ENCODE measurements at regions not wholly inside any gene's neighbourhood (a gene's known extent, or its start where the extent isn't known, plus 50 kb on each side); places are given as distances from the start of the nearest gene placed in this dataset.
"Not testable (repeated sequence)": the region's sequence is repeated elsewhere in the genome, so short reads cannot be mapped to it uniquely, and the experiment has no call there.

DNA sequence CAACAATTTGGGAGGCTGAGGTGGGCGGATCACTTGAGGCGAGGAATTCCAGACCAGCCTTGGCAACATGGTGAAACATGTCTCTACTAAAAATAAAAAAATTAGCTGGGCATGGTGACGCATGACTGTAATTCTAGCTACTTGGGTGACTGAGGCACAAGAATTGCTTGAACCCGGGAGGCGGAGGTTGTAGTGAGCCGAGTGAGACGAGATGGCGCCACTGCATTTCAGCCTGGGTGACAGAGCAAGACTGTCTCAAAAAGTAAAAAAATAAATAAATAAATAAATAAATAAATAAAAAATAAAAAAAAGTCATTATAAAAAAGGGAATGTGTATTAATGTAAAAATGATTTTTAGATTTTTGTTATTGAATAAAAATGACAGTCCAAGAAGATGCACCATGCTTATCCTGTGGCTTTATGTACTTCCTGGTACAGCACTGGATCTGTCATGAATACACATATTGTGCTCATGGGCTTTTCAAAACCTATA is 658.8 kb upstream of the LRRN3 start:
- Mint-ChIP-seq H3K4me3 (no peak overlapping the region), H3K4me1 (no peaks in the 10 kb centered on the region), H3K9me3 (peaks cover 0 to 2% (median 0%) of the 10 kb centered on the region in 8 donors), H3K36me3 (no peaks in the 10 kb centered on the region), H3K27ac (no peak overlapping the region), H3K27me3 (no peaks in the 10 kb centered on the region)
- Histone ChIP-seq H3K4me1 (ENCODE audit: insufficient read depth, low read length) (no peaks in the 10 kb centered on the region), H3K36me3 (ENCODE audit: insufficient read depth, low read length) (no peaks in the 10 kb centered on the region), H3K9me3 (ENCODE audit: control insufficient read depth in 1 of 2, low read length in 2 of 2) (no peaks in the 10 kb centered on the region), H3K27ac (ENCODE audit: low read depth, low read length) (no peak overlapping the region), H3K27me3 (ENCODE audit: insufficient read depth, low read length) (no peaks in the 10 kb centered on the region), H3K4me3 (ENCODE audit: low read length in 2 of 2) (no peak overlapping the region)
- DNase-seq = no peak
- ChIA-PET CTCF (ENCODE audit: partially characterized antibody) (no interaction called here), POLR2A (ENCODE audit: partially characterized antibody) (no interaction called here)
- intact Hi-C loops (cut with micrococcal nuclease) = no loop called here

DNA sequence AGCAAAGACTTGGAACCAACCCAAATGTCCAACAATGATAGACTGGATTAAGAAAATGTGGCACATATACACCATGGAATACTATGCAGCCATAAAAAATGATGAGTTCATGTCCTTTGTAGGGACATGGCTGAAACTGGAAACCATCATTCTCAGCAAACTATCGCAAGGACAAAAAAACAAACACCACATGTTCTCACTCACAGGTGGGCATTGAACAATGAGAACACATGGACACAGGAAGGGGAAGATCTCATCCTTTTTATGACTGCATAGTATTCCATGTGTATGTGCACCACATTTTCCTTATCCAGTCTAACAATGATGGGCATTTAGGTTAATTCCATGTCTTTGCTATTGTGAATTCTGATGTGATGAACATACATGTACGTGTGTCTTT is 652.0 kb upstream of the LRRN3 start:
- intact Hi-C loops (cut with micrococcal nuclease); H3K27me3 ChIP-seq (ENCODE audit: insufficient read depth, low read length); H3K4me1 ChIP-seq (ENCODE audit: insufficient read depth, low read length); CTCF ChIA-PET (ENCODE audit: partially characterized antibody); H3K27ac ChIP-seq (ENCODE audit: low read depth, low read length); H3K36me3 Mint-ChIP-seq; H3K4me1 Mint-ChIP-seq; DNase-seq; H3K4me3 ChIP-seq (ENCODE audit: low read length in 2 of 2); H3K27me3 Mint-ChIP-seq; H3K9me3 ChIP-seq (ENCODE audit: control insufficient read depth in 1 of 2, low read length in 2 of 2); H3K4me3 Mint-ChIP-seq; H3K27ac Mint-ChIP-seq; POLR2A ChIA-PET (ENCODE audit: partially characterized antibody); H3K9me3 Mint-ChIP-seq; H3K36me3 ChIP-seq (ENCODE audit: insufficient read depth, low read length): not testable (repeated sequence)

DNA sequence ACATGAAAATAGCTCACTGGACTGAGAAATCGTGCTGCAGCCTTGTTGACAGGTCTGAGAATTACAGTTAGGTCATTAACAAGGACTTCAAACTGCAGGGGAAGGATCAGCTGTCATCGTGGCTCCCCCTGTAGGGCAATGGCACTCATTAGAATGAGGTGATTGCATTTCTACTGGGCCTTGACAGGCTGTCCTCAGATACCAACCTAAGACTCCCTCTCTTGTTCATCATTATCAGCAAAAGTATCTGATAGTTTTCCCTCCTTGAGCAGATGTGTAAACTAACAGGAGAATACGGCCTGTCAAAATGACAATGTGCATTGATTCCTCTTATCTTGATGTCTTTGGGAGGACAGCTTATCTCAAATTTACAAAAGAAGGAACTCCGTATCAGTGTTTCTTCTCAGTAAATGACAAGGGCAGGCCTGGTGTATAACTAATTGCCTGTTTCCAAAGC is 648.5 kb upstream of the LRRN3 start:
- Mint-ChIP-seq H3K36me3 (no peaks in the 10 kb centered on the region), H3K27ac (no peak overlapping the region), H3K4me1 (no peaks in the 10 kb centered on the region), H3K27me3 (no peaks in the 10 kb centered on the region), H3K9me3 (peaks cover 0 to 3% (median 0%) of the 10 kb centered on the region in 8 donors), H3K4me3 (no peak overlapping the region)
- H3K4me3 ChIP-seq (ENCODE audit: low read length in 2 of 2) = no peak overlapping the region
- no peaks in the 10 kb centered on the region for H3K36me3 ChIP-seq (ENCODE audit: insufficient read depth, low read length)
- no peak overlapping the region for H3K27ac ChIP-seq (ENCODE audit: low read depth, low read length)
- no peak for DNase-seq
- H3K4me1 ChIP-seq (ENCODE audit: insufficient read depth, low read length) = no peaks in the 10 kb centered on the region
- CTCF ChIA-PET (ENCODE audit: partially characterized antibody) = no interaction called here
- intact Hi-C loops (cut with micrococcal nuclease) = no loop called here
- H3K9me3 ChIP-seq (ENCODE audit: control insufficient read depth in 1 of 2, low read length in 2 of 2) = no peaks in the 10 kb centered on the region
- POLR2A ChIA-PET (ENCODE audit: partially characterized antibody) = no interaction called here
- no peaks in the 10 kb centered on the region for H3K27me3 ChIP-seq (ENCODE audit: insufficient read depth, low read length)

DNA sequence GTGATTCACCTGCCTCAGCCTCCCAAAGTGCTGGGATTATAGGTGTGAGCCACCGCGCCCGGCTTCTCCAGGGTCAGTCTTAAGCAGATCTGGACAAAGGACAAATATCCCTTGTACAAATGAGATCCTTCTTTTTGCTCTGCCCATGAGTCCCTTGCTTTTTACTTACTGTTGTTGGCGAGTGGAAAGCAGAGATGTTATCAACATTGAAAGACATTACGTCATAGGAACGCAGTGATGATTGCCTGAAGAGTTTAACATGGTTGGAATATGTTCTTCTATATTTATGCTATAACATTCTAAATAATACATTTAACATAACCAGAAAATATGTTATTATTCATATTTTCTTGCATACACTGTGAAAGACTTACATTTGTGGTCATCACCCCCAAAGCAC is 644.3 kb upstream of the LRRN3 start:
- H3K4me3 Mint-ChIP-seq = no peak overlapping the region
- H3K36me3 Mint-ChIP-seq = no peaks in the 10 kb centered on the region
- Histone ChIP-seq H3K4me1 (ENCODE audit: insufficient read depth, low read length) (no peaks in the 10 kb centered on the region), H3K27me3 (ENCODE audit: insufficient read depth, low read length) (no peaks in the 10 kb centered on the region), H3K36me3 (ENCODE audit: insufficient read depth, low read length) (no peaks in the 10 kb centered on the region), H3K4me3 (ENCODE audit: low read length in 2 of 2) (no peak overlapping the region), H3K27ac (ENCODE audit: low read depth, low read length) (no peak overlapping the region), H3K9me3 (ENCODE audit: control insufficient read depth in 1 of 2, low read length in 2 of 2) (no peaks in the 10 kb centered on the region)
- no peak overlapping the region for H3K27ac Mint-ChIP-seq
- H3K4me1 Mint-ChIP-seq = no peaks in the 10 kb centered on the region
- peaks cover 0 to 3% (median 0%) of the 10 kb centered on the region in 8 donors for H3K9me3 Mint-ChIP-seq
- intact Hi-C loops (cut with micrococcal nuclease) = no loop called here
- DNase-seq = no peak
- ChIA-PET POLR2A (ENCODE audit: partially characterized antibody) (no interaction called here), CTCF (ENCODE audit: partially characterized antibody) (no interaction called here)
- H3K27me3 Mint-ChIP-seq = peaks cover 0 to 1% of the 10 kb centered on the region in 2 donors

DNA sequence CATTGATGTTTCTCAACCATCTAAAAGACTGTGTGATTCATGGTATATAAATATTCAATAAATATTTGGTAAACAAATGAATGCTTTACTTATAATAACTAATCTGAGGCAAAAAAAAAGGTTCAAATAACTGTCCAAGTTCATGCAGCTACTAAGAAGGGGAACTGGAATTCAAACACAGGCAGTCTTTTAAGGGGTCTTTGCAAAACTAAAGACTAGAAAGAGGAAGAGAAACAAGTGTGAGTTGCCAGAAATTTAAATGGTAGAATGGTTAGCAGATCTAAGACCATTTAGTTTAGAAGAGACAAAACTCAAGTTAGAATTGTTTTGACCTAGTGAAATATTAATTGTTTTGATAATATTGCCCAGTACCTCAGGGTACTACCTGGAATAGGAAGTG is 642.0 kb upstream of the LRRN3 start:
- intact Hi-C loops (cut with micrococcal nuclease) = no loop called here
- ChIA-PET CTCF (ENCODE audit: partially characterized antibody) (no interaction called here), POLR2A (ENCODE audit: partially characterized antibody) (no interaction called here)
- Histone ChIP-seq H3K27me3 (ENCODE audit: insufficient read depth, low read length) (no peaks in the 10 kb centered on the region), H3K4me3 (ENCODE audit: low read length in 2 of 2) (no peak overlapping the region), H3K36me3 (ENCODE audit: insufficient read depth, low read length) (no peaks in the 10 kb centered on the region), H3K4me1 (ENCODE audit: insufficient read depth, low read length) (no peaks in the 10 kb centered on the region), H3K27ac (ENCODE audit: low read depth, low read length) (no peak overlapping the region), H3K9me3 (ENCODE audit: control insufficient read depth in 1 of 2, low read length in 2 of 2) (no peaks in the 10 kb centered on the region)
- H3K9me3 Mint-ChIP-seq = peaks cover 0 to 3% (median 0%) of the 10 kb centered on the region in 8 donors
- no peaks in the 10 kb centered on the region for H3K4me1 Mint-ChIP-seq
- H3K4me3 Mint-ChIP-seq = no peak overlapping the region
- H3K27me3 Mint-ChIP-seq = peaks cover 0 to 1% of the 10 kb centered on the region in 2 donors
- H3K27ac Mint-ChIP-seq = no peak overlapping the region
- H3K36me3 Mint-ChIP-seq = no peaks in the 10 kb centered on the region
- no peak for DNase-seq

DNA sequence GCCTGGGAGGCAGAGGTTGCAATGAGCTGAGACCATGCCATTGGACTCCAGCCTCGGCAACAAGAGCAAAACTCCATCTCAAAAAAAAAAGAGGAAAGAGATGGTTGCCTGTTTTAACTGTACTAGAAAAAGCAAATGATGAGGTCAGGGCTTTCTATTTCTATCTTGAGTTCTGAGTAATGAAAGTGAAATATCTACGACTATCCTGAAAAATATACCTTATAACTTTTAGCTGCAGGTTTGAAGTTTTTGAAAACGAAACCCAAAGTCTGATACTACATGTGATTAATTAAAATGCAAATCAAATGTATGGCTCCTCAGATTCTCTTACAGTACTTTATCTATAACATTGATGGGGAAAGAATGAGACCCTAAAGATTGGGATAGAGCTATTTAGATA is 636.2 kb upstream of the LRRN3 start:
- intact Hi-C loops (cut with micrococcal nuclease) = no loop called here
- H3K9me3 ChIP-seq (ENCODE audit: control insufficient read depth in 1 of 2, low read length in 2 of 2) = no peaks in the 10 kb centered on the region
- no peak overlapping the region for H3K27ac Mint-ChIP-seq
- no peak overlapping the region for H3K4me3 Mint-ChIP-seq
- H3K4me1 Mint-ChIP-seq = no peaks in the 10 kb centered on the region
- no peaks in the 10 kb centered on the region for H3K27me3 ChIP-seq (ENCODE audit: insufficient read depth, low read length)
- H3K36me3 Mint-ChIP-seq = no peaks in the 10 kb centered on the region
- ChIA-PET POLR2A (ENCODE audit: partially characterized antibody) (no interaction called here), CTCF (ENCODE audit: partially characterized antibody) (no interaction called here)
- peaks cover 0 to 5% (median 0%) of the 10 kb centered on the region in 8 donors for H3K9me3 Mint-ChIP-seq
- DNase-seq = no peak
- H3K27me3 Mint-ChIP-seq = no peaks in the 10 kb centered on the region
- no peak overlapping the region for H3K4me3 ChIP-seq (ENCODE audit: low read length in 2 of 2)
- no peak overlapping the region for H3K27ac ChIP-seq (ENCODE audit: low read depth, low read length)
- no peaks in the 10 kb centered on the region for H3K4me1 ChIP-seq (ENCODE audit: insufficient read depth, low read length)
- H3K36me3 ChIP-seq (ENCODE audit: insufficient read depth, low read length) = no peaks in the 10 kb centered on the region

DNA sequence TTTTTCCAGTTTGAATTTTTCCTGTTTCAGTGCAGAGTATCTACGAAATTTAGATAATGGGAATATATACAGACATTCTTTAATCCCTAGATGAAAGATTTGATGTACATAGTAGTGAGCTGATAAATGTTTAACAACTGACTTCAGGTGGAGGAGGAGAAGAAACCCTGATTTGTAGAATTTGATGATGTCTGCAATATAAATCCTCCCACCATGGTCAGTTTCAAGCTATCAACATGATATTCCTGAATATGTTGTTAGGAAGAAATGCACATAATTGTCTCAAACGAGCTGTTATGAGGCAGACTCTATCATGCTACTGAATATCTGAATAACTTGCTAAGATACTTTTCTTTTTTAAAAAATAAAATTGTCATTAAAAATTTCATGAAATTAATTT is 629.3 kb upstream of the LRRN3 start:
- DNase-seq = no peak
- no peaks in the 10 kb centered on the region for H3K27me3 Mint-ChIP-seq
- no peak overlapping the region for H3K4me3 ChIP-seq (ENCODE audit: low read length in 2 of 2)
- H3K4me1 Mint-ChIP-seq = no peaks in the 10 kb centered on the region
- POLR2A ChIA-PET (ENCODE audit: partially characterized antibody) = no interaction called here
- no peak overlapping the region for H3K27ac ChIP-seq (ENCODE audit: low read depth, low read length)
- H3K4me3 Mint-ChIP-seq = no peak overlapping the region
- intact Hi-C loops (cut with micrococcal nuclease) = no loop called here
- CTCF ChIA-PET (ENCODE audit: partially characterized antibody) = no interaction called here
- no peaks in the 10 kb centered on the region for H3K36me3 Mint-ChIP-seq
- no peaks in the 10 kb centered on the region for H3K36me3 ChIP-seq (ENCODE audit: insufficient read depth, low read length)
- no peaks in the 10 kb centered on the region for H3K9me3 ChIP-seq (ENCODE audit: control insufficient read depth in 1 of 2, low read length in 2 of 2)
- peaks cover 0 to 3% (median 0%) of the 10 kb centered on the region in 8 donors for H3K9me3 Mint-ChIP-seq
- H3K4me1 ChIP-seq (ENCODE audit: insufficient read depth, low read length) = no peaks in the 10 kb centered on the region
- H3K27me3 ChIP-seq (ENCODE audit: insufficient read depth, low read length) = no peaks in the 10 kb centered on the region
- H3K27ac Mint-ChIP-seq = no peak overlapping the region

DNA sequence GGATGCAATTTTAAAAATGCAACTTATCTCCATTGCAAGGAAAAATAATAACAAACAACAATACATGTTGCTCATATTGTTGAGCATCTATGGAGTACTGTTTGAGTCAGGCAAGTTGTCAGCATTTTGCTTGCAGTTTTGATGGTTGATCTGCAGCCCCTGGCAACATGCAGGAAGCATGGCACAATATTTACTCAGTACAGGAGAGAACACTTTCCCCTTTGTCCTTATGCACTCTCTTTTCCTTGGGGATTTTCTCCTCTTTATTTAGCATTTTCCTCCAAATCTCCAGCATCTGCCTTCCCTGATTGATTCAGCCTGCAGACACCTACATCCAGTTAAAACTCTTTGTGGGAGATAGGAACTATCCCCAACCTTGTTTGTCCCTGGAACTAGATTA is 620.5 kb upstream of the LRRN3 start:
- CTCF ChIA-PET (ENCODE audit: partially characterized antibody) = no interaction called here
- H3K9me3 Mint-ChIP-seq = peaks cover 0 to 6% (median 0%) of the 10 kb centered on the region in 8 donors
- no peak overlapping the region for H3K4me3 ChIP-seq (ENCODE audit: low read length in 2 of 2)
- H3K4me3 Mint-ChIP-seq = no peak overlapping the region
- DNase-seq = no peak
- H3K36me3 Mint-ChIP-seq = no peaks in the 10 kb centered on the region
- intact Hi-C loops (cut with micrococcal nuclease) = no loop called here
- POLR2A ChIA-PET (ENCODE audit: partially characterized antibody) = no interaction called here
- no peaks in the 10 kb centered on the region for H3K9me3 ChIP-seq (ENCODE audit: control insufficient read depth in 1 of 2, low read length in 2 of 2)
- H3K36me3 ChIP-seq (ENCODE audit: insufficient read depth, low read length) = no peaks in the 10 kb centered on the region
- no peaks in the 10 kb centered on the region for H3K4me1 ChIP-seq (ENCODE audit: insufficient read depth, low read length)
- H3K27ac Mint-ChIP-seq = no peak overlapping the region
- peaks cover 0 to 3% of the 10 kb centered on the region in 2 donors for H3K27me3 Mint-ChIP-seq
- no peaks in the 10 kb centered on the region for H3K4me1 Mint-ChIP-seq
- no peak overlapping the region for H3K27ac ChIP-seq (ENCODE audit: low read depth, low read length)
- no peaks in the 10 kb centered on the region for H3K27me3 ChIP-seq (ENCODE audit: insufficient read depth, low read length)
